Epithelial cell of proximal tubule (primary cell): ENCODE measurements at regions not wholly inside any gene's neighbourhood (a gene's known extent, or its start where the extent isn't known, plus 50 kb on each side); places are given as distances from the start of the nearest gene placed in this dataset.

Experiments used
- DNase-seq: peaks from one replicate; pipeline ENCODE4 v3.0.0-alpha.2; 2011; ENCODE audit warnings: low read depth
- H3K4me3 ChIP-seq: 2 replicates; pipeline ENCODE4 v1.5.1; 2011; ENCODE audit warnings: low read depth, mild to moderate bottlenecking, low read length
- CTCF ChIP-seq: conservative IDR thresholded peaks from 2 replicates; pipeline ENCODE4 v1.5.1; 2012; ENCODE audit warnings: low read depth, mild to moderate bottlenecking, low read length

- no peak for TF ChIP-seq CTCF
- no peak overlapping the region for H3K4me3 ChIP-seq
- DNase-seq, result no peak
Measured at GRCh38 chr18:40523287-40523686, 1431.7 kb upstream of the PIK3C3 start.

GRCh38 chr18:40501026-40501425 is 1454.0 kb upstream of the PIK3C3 start:
- H3K4me3 ChIP-seq, result no peak overlapping the region
- TF ChIP-seq CTCF, result no peak
- no peak for DNase-seq

- no peak for TF ChIP-seq CTCF
- H3K4me3 ChIP-seq, result no peak overlapping the region
- DNase-seq, result no peak
Measured at GRCh38 chr18:40494603-40495002, 1460.4 kb upstream of the PIK3C3 start.

GRCh38 chr18:40493316-40493715 is 1461.7 kb upstream of the PIK3C3 start:
- no peak for DNase-seq
- no peak for TF ChIP-seq CTCF
- H3K4me3 ChIP-seq, result no peak overlapping the region

- TF ChIP-seq CTCF, result no peak
- H3K4me3 ChIP-seq, result no peak overlapping the region
- DNase-seq, result no peak
Measured at GRCh38 chr18:40489301-40489700, 1465.7 kb upstream of the PIK3C3 start.

- DNase-seq, result no peak
- no peak for TF ChIP-seq CTCF
- no peak overlapping the region for H3K4me3 ChIP-seq
Measured at GRCh38 chr18:40485318-40485717, 1469.7 kb upstream of the PIK3C3 start.

GRCh38 chr18:40473221-40474029 is 1481.6 kb upstream of the PIK3C3 start:
- no peak for DNase-seq
- H3K4me3 ChIP-seq, result no peak overlapping the region
- TF ChIP-seq CTCF, result no peak
